ENCODE measurements at regions not wholly inside any gene's neighbourhood (a gene's known extent, or its start where the extent isn't known, plus 50 kb on each side); places are given as distances from the start of the nearest gene placed in this dataset.
A peak's percentile ranks its signal among the peaks of the same experiment; 100 is the strongest.

- DNase-seq (ENCODE audit: extremely low spot score), result no peak
- ChIA-PET CTCF (no interaction called here), POLR2A (no interaction called here)
- TF ChIP-seq BHLHE40 (IDR thresholded peaks at IDR 0.05; ENCODE audit: borderline replicate concordance), result no peak
- no peak for TF ChIP-seq FOXA1 (IDR thresholded peaks at IDR 0.05)
- TF ChIP-seq FOXM1 (IDR thresholded peaks at IDR 0.05; ENCODE audit: borderline replicate concordance), result no peak
- no peak for TF ChIP-seq ARNT (IDR thresholded peaks at IDR 0.05)
These were observed 368.3 kb downstream of the FAM181B start for GRCh38 chr11:82365351-82365750.

DNA sequence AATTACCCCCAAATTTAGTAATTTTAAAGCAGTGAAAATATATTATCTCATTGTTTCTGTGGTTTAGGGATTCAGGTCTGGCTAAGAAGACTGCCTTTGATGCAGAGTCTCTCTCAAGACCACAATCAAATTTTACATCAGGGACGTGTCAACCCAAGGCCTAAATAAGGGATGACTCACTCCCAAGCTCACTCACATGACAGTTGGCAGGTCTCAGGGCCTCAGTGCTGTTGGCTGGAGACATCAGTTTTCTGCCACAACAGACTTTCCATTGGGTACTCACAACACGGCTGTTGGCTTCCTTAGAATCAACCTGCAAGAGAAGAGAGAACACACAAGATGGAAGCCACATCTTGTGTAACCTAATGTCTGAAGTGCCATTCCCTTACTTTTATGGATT lies 377.3 kb downstream of the FAM181B start:
- POLR2A ChIA-PET, result no interaction called here
- DNase-seq (ENCODE audit: extremely low spot score), result no peak
- CTCF ChIA-PET, result no interaction called here
- TF ChIP-seq SP1 (IDR thresholded peaks at IDR 0.05) (no peak), FOXA1 (IDR thresholded peaks at IDR 0.05) (no peak), ARNT (IDR thresholded peaks at IDR 0.05) (no peak), HDGF (IDR thresholded peaks at IDR 0.05; ENCODE audit: borderline replicate concordance) (no peak), FOXK2 (IDR thresholded peaks at IDR 0.05) (no peak)

DNA sequence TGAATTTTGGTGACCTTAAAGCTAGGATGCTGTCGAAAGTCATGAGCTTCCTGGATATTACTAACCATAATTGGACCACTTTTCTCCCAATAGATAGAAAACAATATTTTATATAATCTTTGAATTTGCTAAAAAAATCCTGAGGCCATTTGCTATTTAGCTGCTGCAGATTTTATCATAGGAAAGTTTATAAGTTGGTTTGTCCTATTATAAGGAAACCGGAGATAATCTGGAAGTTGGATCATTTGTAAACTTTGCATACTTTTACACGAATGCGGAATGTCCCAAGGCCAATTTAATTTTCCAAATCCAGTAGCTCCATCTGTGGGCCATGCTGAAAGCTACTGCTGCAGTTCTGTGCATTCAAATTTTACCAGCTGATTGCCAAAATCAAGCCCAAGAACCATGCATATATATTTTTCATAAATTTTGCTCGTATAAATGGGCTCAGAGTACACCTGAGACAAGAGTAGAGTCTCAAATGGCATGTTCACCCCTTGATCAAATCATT lies 378.3 kb downstream of the FAM181B start:
- ChIA-PET CTCF (interaction anchor here (0.6 kb wide), 1 partner anchor 482 kb away, joined by 3 read pairs; no protein-coding TSS in a partner anchor), POLR2A (no interaction called here)
- DNase-seq (ENCODE audit: extremely low spot score), result no peak

GRCh38 chr11:82326853-82327252 lies 406.8 kb downstream of the FAM181B start:
- CTCF ChIA-PET, result no interaction called here
- POLR2A ChIA-PET, result no interaction called here
- DNase-seq (ENCODE audit: extremely low spot score), result no peak
- TF ChIP-seq FOXM1 (IDR thresholded peaks at IDR 0.05; ENCODE audit: borderline replicate concordance), result no peak
- TF ChIP-seq BHLHE40 (IDR thresholded peaks at IDR 0.05; ENCODE audit: borderline replicate concordance), result no peak
- no peak for TF ChIP-seq SUZ12 (IDR thresholded peaks at IDR 0.05)
- TF ChIP-seq, protein P1, sequence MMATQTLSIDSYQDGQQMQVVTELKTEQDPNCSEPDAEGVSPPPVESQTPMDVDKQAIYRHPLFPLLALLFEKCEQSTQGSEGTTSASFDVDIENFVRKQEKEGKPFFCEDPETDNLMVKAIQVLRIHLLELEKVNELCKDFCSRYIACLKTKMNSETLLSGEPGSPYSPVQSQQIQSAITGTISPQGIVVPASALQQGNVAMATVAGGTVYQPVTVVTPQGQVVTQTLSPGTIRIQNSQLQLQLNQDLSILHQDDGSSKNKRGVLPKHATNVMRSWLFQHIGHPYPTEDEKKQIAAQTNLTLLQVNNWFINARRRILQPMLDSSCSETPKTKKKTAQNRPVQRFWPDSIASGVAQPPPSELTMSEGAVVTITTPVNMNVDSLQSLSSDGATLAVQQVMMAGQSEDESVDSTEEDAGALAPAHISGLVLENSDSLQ (IDR thresholded peaks at IDR 0.05), result no peak

More for the DNA sequence above, 378.3 kb downstream of the FAM181B start:
- TF ChIP-seq ZNF384 (IDR thresholded peaks at IDR 0.05) (no peak), SUZ12 (IDR thresholded peaks at IDR 0.05) (no peak), NFRKB (IDR thresholded peaks at IDR 0.05) (no peak), FOXA1 (IDR thresholded peaks at IDR 0.05) (no peak), ARNT (IDR thresholded peaks at IDR 0.05) (no peak), SP1 (IDR thresholded peaks at IDR 0.05) (no peak), L3MBTL2 (conservative IDR thresholded peaks at IDR 0.05) (no peak), FOXM1 (IDR thresholded peaks at IDR 0.05; ENCODE audit: borderline replicate concordance) (no peak), TARDBP (IDR thresholded peaks at IDR 0.05) (no peak), BHLHE40 (IDR thresholded peaks at IDR 0.05; ENCODE audit: borderline replicate concordance) (no peak), CTBP1 (IDR thresholded peaks at IDR 0.05; ENCODE audit: borderline replicate concordance) (no peak), HDGF (IDR thresholded peaks at IDR 0.05; ENCODE audit: borderline replicate concordance) (no peak), FOXK2 (IDR thresholded peaks at IDR 0.05) (no peak), ELF4 (IDR thresholded peaks at IDR 0.05) (no peak), LEF1 (IDR thresholded peaks at IDR 0.05; ENCODE audit: borderline replicate concordance) (no peak)
- TF ChIP-seq, protein P1 (IDR thresholded peaks at IDR 0.05), result no peak

DNA sequence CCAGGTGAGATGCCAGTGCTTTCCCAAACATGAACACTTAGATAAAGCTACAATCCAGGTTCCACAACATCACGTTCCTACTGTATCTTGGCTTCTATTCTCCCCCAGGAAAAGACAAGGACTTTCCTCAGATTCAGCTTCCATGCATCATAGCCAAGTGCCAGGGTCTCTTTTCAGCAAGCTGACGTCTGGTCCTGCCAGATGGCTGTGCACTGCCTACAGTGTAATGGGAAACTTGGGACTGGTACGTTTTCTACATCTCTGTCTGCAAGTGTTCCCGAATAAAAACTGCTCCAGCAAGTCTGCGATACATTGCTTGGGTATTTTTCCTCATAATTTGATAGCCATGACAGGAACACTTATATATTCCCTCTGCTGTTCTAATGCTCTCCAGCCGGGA lies 412.5 kb downstream of the FAM181B start:
- no peak for DNase-seq (ENCODE audit: extremely low spot score)
- no peak for TF ChIP-seq LEF1 (IDR thresholded peaks at IDR 0.05; ENCODE audit: borderline replicate concordance)
- no peak for TF ChIP-seq SUZ12 (IDR thresholded peaks at IDR 0.05)
- TF ChIP-seq, protein P1 (IDR thresholded peaks at IDR 0.05), result no peak
- TF ChIP-seq CTBP1 (IDR thresholded peaks at IDR 0.05; ENCODE audit: borderline replicate concordance), result no peak
- TF ChIP-seq FOXA1 (IDR thresholded peaks at IDR 0.05), result no peak
- no peak for TF ChIP-seq ZNF384 (IDR thresholded peaks at IDR 0.05)
- TF ChIP-seq FOXM1 (IDR thresholded peaks at IDR 0.05; ENCODE audit: borderline replicate concordance), result no peak
- TF ChIP-seq L3MBTL2 (conservative IDR thresholded peaks at IDR 0.05), result no peak
- no peak for TF ChIP-seq ELF4 (IDR thresholded peaks at IDR 0.05)
- no peak for TF ChIP-seq SP1 (IDR thresholded peaks at IDR 0.05)
- TF ChIP-seq TARDBP (IDR thresholded peaks at IDR 0.05), result no peak
- no peak for TF ChIP-seq HDGF (IDR thresholded peaks at IDR 0.05; ENCODE audit: borderline replicate concordance)
- ChIA-PET CTCF (no interaction called here), POLR2A (no interaction called here)

- ChIA-PET CTCF (no interaction called here), POLR2A (no interaction called here)
- TF ChIP-seq, protein P1 (IDR thresholded peaks at IDR 0.05), result no peak
- TF ChIP-seq BHLHE40 (IDR thresholded peaks at IDR 0.05; ENCODE audit: borderline replicate concordance) (no peak), NFRKB (IDR thresholded peaks at IDR 0.05) (no peak), CTBP1 (IDR thresholded peaks at IDR 0.05; ENCODE audit: borderline replicate concordance) (no peak), ZNF384 (IDR thresholded peaks at IDR 0.05) (no peak), L3MBTL2 (conservative IDR thresholded peaks at IDR 0.05) (no peak), FOXK2 (IDR thresholded peaks at IDR 0.05) (no peak), SP1 (IDR thresholded peaks at IDR 0.05) (no peak), LEF1 (IDR thresholded peaks at IDR 0.05; ENCODE audit: borderline replicate concordance) (no peak), TARDBP (IDR thresholded peaks at IDR 0.05) (no peak), ELF4 (IDR thresholded peaks at IDR 0.05) (no peak), FOXM1 (IDR thresholded peaks at IDR 0.05; ENCODE audit: borderline replicate concordance) (no peak), SUZ12 (IDR thresholded peaks at IDR 0.05) (no peak)
- DNase-seq (ENCODE audit: extremely low spot score), result peak; percentile 44
These were observed 418.6 kb downstream of the FAM181B start for GRCh38 chr11:82315093-82315492.
